Sigmoid colon (tissue), 6 donors: ENCODE measurements at regions not wholly inside any gene's neighbourhood (a gene's known extent, or its start where the extent isn't known, plus 50 kb on each side); places are given as distances from the start of the nearest gene placed in this dataset.

Experiments
- DNase-seq: peaks from one replicate; pipeline ENCODE4 v3.0.0-alpha.2; 2019
- H3K27ac ChIP-seq, 4 donors: fragments of 200-600 bp; sonication (generic); one replicate each; pipeline ENCODE4 v1.5.1; 2016 to 2019; ENCODE audit warnings: mild to moderate bottlenecking in 1 of 4
- H3K27me3 ChIP-seq, 3 donors: fragments of 200-600 bp; sonication (generic); one replicate each; pipeline ENCODE4 v1.5.1; 2019; ENCODE audit warnings: mild to moderate bottlenecking in 1 of 3
- H3K36me3 ChIP-seq, 4 donors: fragments of 200-600 bp; sonication (generic); one replicate each; pipeline ENCODE4 v1.5.1; 2016 to 2019
- H3K4me1 ChIP-seq, 4 donors: fragments of 200-600 bp; sonication (generic); one replicate each; pipeline ENCODE4 v1.5.1; 2017 to 2019
- H3K4me3 ChIP-seq, 4 donors: fragments of 200-600 bp; sonication (generic); one replicate each; pipeline ENCODE4 v1.5.1; 2017 to 2019; ENCODE audit warnings: mild to moderate bottlenecking in 2 of 4, moderate library complexity in 1 of 4
- H3K9me3 ChIP-seq, 4 donors: fragments of 200-600 bp in 3 of 4; sonication (generic) in 3 of 4; one replicate each; pipeline versions ENCODE4 v1.5.1 to v1.6.1; 2013 to 2019
- EP300 ChIP-seq, 4 donors: sonication (generic); formaldehyde crosslinking; IDR thresholded peaks; one replicate each; pipeline ENCODE4 v1.6.1; 2017; ENCODE audit warnings: antibody characterized with exemption in 4 of 4
- POLR2A ChIP-seq, 2 donors: fragments of 450-650 bp; IDR thresholded peaks; one replicate each; pipeline ENCODE4 v1.6.1; 2016; ENCODE audit warnings: antibody characterized with exemption in 2 of 2, mild to moderate bottlenecking in 2 of 2, moderate library complexity in 2 of 2
- POLR2AphosphoS5 ChIP-seq, 4 donors: sonication (generic); formaldehyde crosslinking; IDR thresholded peaks; one replicate each; pipeline ENCODE4 v1.6.1; 2017; ENCODE audit warnings: antibody characterized with exemption in 4 of 4
- WGBS, 2 donors: extraction: QIAGEN DNeasy Blood & Tissue Kit; methylation state at CpG; one replicate each; pipeline ENCODE4 v1.1.7; 2013; 5-methylcytosine and 5-hydroxymethylcytosine counted together
- intact Hi-C: fragments of 100-400 bp; cut with DNase I; formaldehyde crosslinking; loops from one replicate; pipeline ENCODE4 v1.15.1; 2023
- TF ChIP-seq, protein P1 (sequence below), 4 experiments: fragments of 450-650 bp in 3 of 4; fragments of 200-600 bp in 1 of 4; IDR thresholded peaks; one replicate each; pipeline ENCODE4 v1.5.1; 2016 to 2019; ENCODE audit warnings: antibody characterized with exemption in 4 of 4, mild to moderate bottlenecking in 3 of 4, moderate library complexity in 2 of 4
- donor health status: healthy with polysubstance abuse.
- donor health status: healthy.

DNA sequence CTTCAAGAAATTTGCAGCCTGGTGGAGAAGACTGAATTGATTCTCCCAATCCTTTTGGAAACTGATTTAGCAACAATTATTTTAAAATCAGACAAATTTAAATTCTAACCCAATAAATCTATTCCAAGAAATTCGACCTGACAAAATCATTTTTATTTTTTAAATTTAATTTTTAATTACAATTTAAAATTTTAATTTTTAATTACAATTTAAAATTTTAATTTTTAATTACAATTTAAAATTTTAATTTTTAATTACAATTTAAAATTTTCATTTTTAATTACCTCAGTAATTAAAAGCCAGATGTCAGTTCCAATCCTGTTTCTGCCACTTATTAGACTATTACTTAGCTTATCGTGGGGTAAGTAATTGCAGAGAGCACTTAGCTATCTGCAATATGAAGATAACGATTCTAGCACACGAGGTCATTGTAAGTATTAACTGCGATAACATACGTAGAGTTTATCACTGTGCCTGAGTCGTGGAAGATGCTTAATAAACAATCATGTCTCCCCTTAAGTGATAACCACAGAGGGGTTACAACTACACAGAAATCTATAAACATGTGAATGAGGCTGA is 346.4 kb upstream of the SLC24A2 start:
- no peaks in the 10 kb centered on the region for H3K36me3 ChIP-seq
- no peaks in the 10 kb centered on the region for H3K27me3 ChIP-seq
- no peaks in the 10 kb centered on the region for H3K9me3 ChIP-seq
- no peak overlapping the region for H3K27ac ChIP-seq
- 81 to 86% methylated on average over 7 of the region's 7 CpGs for WGBS, 2 donors
- no peaks in the 10 kb centered on the region for H3K4me1 ChIP-seq
- intact Hi-C loops = no loop called here
- no peak for DNase-seq
- TF ChIP-seq POLR2AphosphoS5 (IDR thresholded peaks at IDR 0.05) (no peak), EP300 (IDR thresholded peaks at IDR 0.05) (no peak), POLR2A (IDR thresholded peaks at IDR 0.05) (no peak)
- TF ChIP-seq, protein P1, sequence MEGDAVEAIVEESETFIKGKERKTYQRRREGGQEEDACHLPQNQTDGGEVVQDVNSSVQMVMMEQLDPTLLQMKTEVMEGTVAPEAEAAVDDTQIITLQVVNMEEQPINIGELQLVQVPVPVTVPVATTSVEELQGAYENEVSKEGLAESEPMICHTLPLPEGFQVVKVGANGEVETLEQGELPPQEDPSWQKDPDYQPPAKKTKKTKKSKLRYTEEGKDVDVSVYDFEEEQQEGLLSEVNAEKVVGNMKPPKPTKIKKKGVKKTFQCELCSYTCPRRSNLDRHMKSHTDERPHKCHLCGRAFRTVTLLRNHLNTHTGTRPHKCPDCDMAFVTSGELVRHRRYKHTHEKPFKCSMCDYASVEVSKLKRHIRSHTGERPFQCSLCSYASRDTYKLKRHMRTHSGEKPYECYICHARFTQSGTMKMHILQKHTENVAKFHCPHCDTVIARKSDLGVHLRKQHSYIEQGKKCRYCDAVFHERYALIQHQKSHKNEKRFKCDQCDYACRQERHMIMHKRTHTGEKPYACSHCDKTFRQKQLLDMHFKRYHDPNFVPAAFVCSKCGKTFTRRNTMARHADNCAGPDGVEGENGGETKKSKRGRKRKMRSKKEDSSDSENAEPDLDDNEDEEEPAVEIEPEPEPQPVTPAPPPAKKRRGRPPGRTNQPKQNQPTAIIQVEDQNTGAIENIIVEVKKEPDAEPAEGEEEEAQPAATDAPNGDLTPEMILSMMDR (IDR thresholded peaks at IDR 0.05) = no peak
- H3K4me3 ChIP-seq = no peak overlapping the region

DNA sequence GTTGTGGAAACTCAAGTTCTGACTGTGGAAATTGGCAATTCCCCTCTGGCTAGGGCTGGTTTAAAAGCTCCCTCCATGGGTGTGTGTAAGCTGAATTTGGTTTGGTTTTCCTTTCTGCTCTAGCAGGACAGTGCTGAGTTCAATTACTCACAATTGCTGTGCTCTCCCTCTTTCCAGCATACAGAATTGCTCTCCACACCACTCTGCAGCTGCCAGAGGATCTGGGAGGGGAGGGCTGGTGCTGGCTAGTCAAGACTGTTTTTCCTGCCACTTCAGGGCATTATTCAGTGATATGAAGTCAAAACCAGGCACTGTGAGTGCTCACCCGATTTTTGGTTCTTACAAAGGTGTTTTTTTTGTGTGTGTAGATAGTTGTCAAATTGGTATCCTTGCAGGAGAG is 336.9 kb upstream of the SLC24A2 start:
- Histone ChIP-seq H3K27ac (no peak overlapping the region), H3K4me3 (no peak overlapping the region), H3K36me3 (no peaks in the 10 kb centered on the region), H3K27me3 (no peaks in the 10 kb centered on the region), H3K9me3 (no peaks in the 10 kb centered on the region), H3K4me1 (no peaks in the 10 kb centered on the region)
- WGBS, 2 donors = 67 to 70% methylated on average over 1 of the region's 1 CpG
- intact Hi-C loops = no loop called here
- no peak for DNase-seq
- TF ChIP-seq POLR2AphosphoS5 (IDR thresholded peaks at IDR 0.05) (no peak), EP300 (IDR thresholded peaks at IDR 0.05) (no peak), POLR2A (IDR thresholded peaks at IDR 0.05) (no peak)
- TF ChIP-seq, protein P1 (IDR thresholded peaks at IDR 0.05) = no peak

DNA sequence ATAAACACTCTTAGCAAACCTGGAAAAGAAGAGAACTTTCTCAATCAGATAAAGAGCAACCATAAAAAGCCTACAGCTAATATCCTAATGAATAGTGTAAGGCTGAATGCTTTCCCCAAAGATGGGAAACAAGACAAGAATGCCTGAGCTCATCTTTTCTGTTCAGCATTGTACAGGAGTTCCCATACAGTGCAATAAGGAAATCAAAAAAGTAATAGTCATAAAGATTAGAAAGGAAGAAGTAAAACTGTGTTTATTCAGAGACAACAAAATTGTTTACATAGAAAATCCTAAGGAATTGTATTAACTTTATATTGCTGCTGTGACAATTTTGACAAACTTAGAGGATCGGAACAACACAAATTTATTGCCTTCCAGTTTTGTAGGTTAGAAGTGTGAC is 330.7 kb upstream of the SLC24A2 start:
- Histone ChIP-seq H3K27me3 (no peaks in the 10 kb centered on the region), H3K9me3 (peaks cover 0 to 4% (median 0%) of the 10 kb centered on the region in 4 donors), H3K4me3 (no peak overlapping the region), H3K4me1 (no peaks in the 10 kb centered on the region), H3K27ac (no peak overlapping the region), H3K36me3 (no peaks in the 10 kb centered on the region)
- DNase-seq = no peak
- WGBS, 2 donors = 24 to 77% methylated on average over 1 of the region's 1 CpG
- TF ChIP-seq EP300 (IDR thresholded peaks at IDR 0.05) (no peak), POLR2AphosphoS5 (IDR thresholded peaks at IDR 0.05) (no peak), POLR2A (IDR thresholded peaks at IDR 0.05) (no peak)
- TF ChIP-seq, protein P1 (IDR thresholded peaks at IDR 0.05) = no peak
- intact Hi-C loops = no loop called here

DNA sequence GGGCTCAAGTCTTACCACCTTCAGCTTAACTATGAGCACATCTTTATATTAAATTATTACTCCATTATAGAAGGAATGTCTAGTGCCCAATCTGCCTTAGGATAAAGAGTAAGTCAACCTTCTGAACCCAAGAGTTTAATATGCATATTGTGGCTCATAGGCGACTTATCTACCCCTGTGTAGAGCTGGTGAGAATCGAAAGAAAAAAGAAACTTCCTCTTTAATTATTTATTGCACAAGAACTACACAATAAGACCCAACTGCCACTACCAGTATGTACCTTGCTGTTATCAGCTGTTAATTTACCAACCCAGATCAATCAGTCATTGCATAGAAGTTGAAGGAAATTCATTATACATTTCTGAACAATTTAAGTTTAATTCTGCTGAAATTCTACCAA is 329.1 kb upstream of the SLC24A2 start:
- peaks cover 0 to 4% (median 0%) of the 10 kb centered on the region in 4 donors for H3K9me3 ChIP-seq
- intact Hi-C loops = no loop called here
- no peak overlapping the region for H3K27ac ChIP-seq
- no peak for TF ChIP-seq POLR2AphosphoS5 (IDR thresholded peaks at IDR 0.05)
- TF ChIP-seq, protein P1 (IDR thresholded peaks at IDR 0.05) = no peak
- no peak for TF ChIP-seq EP300 (IDR thresholded peaks at IDR 0.05)
- TF ChIP-seq POLR2A (IDR thresholded peaks at IDR 0.05) = no peak
- H3K4me3 ChIP-seq = no peak overlapping the region
- DNase-seq = no peak
- 27 to 47% methylated on average over 2 of the region's 2 CpGs for WGBS, 2 donors
- no peaks in the 10 kb centered on the region for H3K36me3 ChIP-seq
- H3K4me1 ChIP-seq = no peaks in the 10 kb centered on the region
- no peaks in the 10 kb centered on the region for H3K27me3 ChIP-seq

DNA sequence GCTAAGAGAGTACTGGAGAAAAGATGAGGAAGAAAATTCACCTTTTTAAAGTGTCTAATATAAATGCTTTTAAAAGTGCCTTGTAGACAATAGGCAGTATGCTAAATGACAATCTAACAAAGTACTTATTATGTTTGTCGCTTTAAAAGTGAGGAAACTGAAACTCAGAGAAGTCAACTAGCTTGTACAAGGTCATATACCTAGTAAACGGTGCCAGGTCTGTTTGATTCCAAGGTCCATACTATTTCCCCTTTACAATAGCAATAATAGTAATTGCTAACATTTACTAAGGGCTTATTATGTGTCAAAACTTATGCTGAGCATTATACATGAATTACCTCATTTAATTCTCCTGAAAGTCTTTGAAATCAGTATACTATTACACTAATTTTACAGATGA is 328.6 kb upstream of the SLC24A2 start:
- intact Hi-C loops = no loop called here
- H3K9me3 ChIP-seq = peaks cover 0 to 4% (median 0%) of the 10 kb centered on the region in 4 donors
- H3K4me3 ChIP-seq = no peak overlapping the region
- no peaks in the 10 kb centered on the region for H3K27me3 ChIP-seq
- no peak overlapping the region for H3K27ac ChIP-seq
- no peak for TF ChIP-seq EP300 (IDR thresholded peaks at IDR 0.05)
- no peak for TF ChIP-seq POLR2A (IDR thresholded peaks at IDR 0.05)
- no peak for DNase-seq
- no peaks in the 10 kb centered on the region for H3K4me1 ChIP-seq
- no peaks in the 10 kb centered on the region for H3K36me3 ChIP-seq
- WGBS, 2 donors = 9 to 34% methylated on average over 2 of the region's 2 CpGs
